Mesothelial cell of epicardium (in vitro differentiated cells): ENCODE measurements at regions not wholly inside any gene's neighbourhood (a gene's known extent, or its start where the extent isn't known, plus 50 kb on each side); places are given as distances from the start of the nearest gene placed in this dataset.
"Not testable (repeated sequence)": the region's sequence is repeated elsewhere in the genome, so short reads cannot be mapped to it uniquely, and the experiment has no call there.

Experiments
- DNase-seq, 2 experiments: peaks; one replicate each; pipeline ENCODE4 v3.0.0; 2021; ENCODE audit warnings: low spot score in 2 of 2; ENCODE audit not compliant: unreplicated experiment in 2 of 2
- H3K27ac Mint-ChIP-seq: 2 replicates; pipeline ENCODE4 v1.8.0; 2021; ENCODE audit warnings: mixed read lengths
- H3K27me3 Mint-ChIP-seq: 2 replicates; pipeline ENCODE4 v1.8.0; 2021; ENCODE audit warnings: low read depth, mixed read lengths
- H3K36me3 Mint-ChIP-seq: 2 replicates; pipeline ENCODE4 v1.8.0; 2021; ENCODE audit warnings: mixed read lengths
- H3K4me1 Mint-ChIP-seq: 2 replicates; pipeline ENCODE4 v1.8.0; 2021; ENCODE audit warnings: mixed read lengths
- H3K4me3 Mint-ChIP-seq: 2 replicates; pipeline ENCODE4 v1.8.0; 2021; ENCODE audit warnings: mild to moderate bottlenecking, moderate library complexity, mixed read lengths
- H3K9me3 Mint-ChIP-seq: 2 replicates; pipeline ENCODE4 v1.8.0; 2021; ENCODE audit warnings: mixed read lengths
- CTCF ChIP-seq: fragments of 200-600 bp; sonication (generic); IDR thresholded peaks from one replicate; pipeline ENCODE4 v1.5.0; 2021; ENCODE audit warnings: antibody characterized with exemption; ENCODE audit not compliant: unreplicated experiment

- H3K36me3 Mint-ChIP-seq, DNase-seq, H3K4me1 Mint-ChIP-seq, H3K27ac Mint-ChIP-seq, H3K4me3 Mint-ChIP-seq, H3K27me3 Mint-ChIP-seq, H3K9me3 Mint-ChIP-seq: not testable (repeated sequence)
These were observed 93.2 kb upstream of the RPH3AL start, which contains the start of gene RFLNB for GRCh38 chr17:445839-446238. RFLNB (minus strand) TSS chr17:445939.

- H3K4me3 Mint-ChIP-seq: no peak overlapping the region
- H3K4me1 Mint-ChIP-seq: no peaks in the 10 kb centered on the region
- TF ChIP-seq CTCF: no peak
- no peak for DNase-seq
- no peaks in the 10 kb centered on the region for H3K9me3 Mint-ChIP-seq
- H3K27me3 Mint-ChIP-seq: peaks cover 4% of the 10 kb centered on the region
- no peak overlapping the region for H3K27ac Mint-ChIP-seq
- H3K36me3 Mint-ChIP-seq: no peaks in the 10 kb centered on the region
These were observed 92.4 kb upstream of the RPH3AL start for GRCh38 chr17:444879-445454.

- no peak for TF ChIP-seq CTCF
- Mint-ChIP-seq H3K27me3 (peaks cover 4% of the 10 kb centered on the region), H3K4me3 (no peak overlapping the region), H3K27ac (no peak overlapping the region), H3K4me1 (no peaks in the 10 kb centered on the region), H3K9me3 (no peaks in the 10 kb centered on the region), H3K36me3 (no peaks in the 10 kb centered on the region)
- DNase-seq: no peak
These were observed 90.5 kb upstream of the RPH3AL start for GRCh38 chr17:443109-443508.

GRCh38 chr17:441155-441950 is 88.7 kb upstream of the RPH3AL start:
- Mint-ChIP-seq H3K27ac (no peak overlapping the region), H3K36me3 (no peaks in the 10 kb centered on the region), H3K4me3 (no peak overlapping the region), H3K27me3 (no peaks in the 10 kb centered on the region), H3K9me3 (peaks cover 8% of the 10 kb centered on the region), H3K4me1 (no peaks in the 10 kb centered on the region)
- TF ChIP-seq CTCF: no peak
- no peak for DNase-seq

- Mint-ChIP-seq H3K36me3 (no peaks in the 10 kb centered on the region), H3K4me1 (no peaks in the 10 kb centered on the region), H3K27ac (no peak overlapping the region), H3K9me3 (peaks cover 17% of the 10 kb centered on the region), H3K27me3 (no peaks in the 10 kb centered on the region), H3K4me3 (no peak overlapping the region)
- DNase-seq: no peak
- TF ChIP-seq CTCF: no peak
These were observed 85.6 kb upstream of the RPH3AL start for GRCh38 chr17:438191-438590.

GRCh38 chr17:437545-437944 is 84.9 kb upstream of the RPH3AL start:
- no peaks in the 10 kb centered on the region for H3K4me1 Mint-ChIP-seq

More at GRCh38 chr17:437545-437944, 84.9 kb upstream of the RPH3AL start:
- no peak for DNase-seq
- no peaks in the 10 kb centered on the region for H3K27me3 Mint-ChIP-seq
- no peak overlapping the region for H3K27ac Mint-ChIP-seq
- H3K36me3 Mint-ChIP-seq: no peaks in the 10 kb centered on the region
- no peak for TF ChIP-seq CTCF
- H3K4me3 Mint-ChIP-seq: no peak overlapping the region
- H3K9me3 Mint-ChIP-seq: peaks cover 17% of the 10 kb centered on the region
